Mesenchymal stem cell (in vitro differentiated cells and primary cell): ENCODE measurements at regions not wholly inside any gene's neighbourhood (a gene's known extent, or its start where the extent isn't known, plus 50 kb on each side); places are given as distances from the start of the nearest gene placed in this dataset.
A peak's percentile ranks its signal among the peaks of the same experiment; 100 is the strongest.

Experiments
- DNase-seq: peaks from one replicate; pipeline ENCODE4 v3.0.0-alpha.2; 2013
- H2AFZ ChIP-seq: one replicate; pipeline ENCODE4 v1.6.1; 2013; ENCODE audit warnings: low read depth, mild to moderate bottlenecking, control low read depth, inconsistent platforms, low read length, moderate library complexity
- H2AK5ac ChIP-seq: 2 replicates; pipeline ENCODE4 v1.6.1; 2013; ENCODE audit warnings: low read length, moderate library complexity, mild to moderate bottlenecking, inconsistent platforms; ENCODE audit not compliant: severe bottlenecking
- H2BK120ac ChIP-seq: one replicate; pipeline ENCODE4 v1.6.1; 2013; ENCODE audit warnings: low read depth, mild to moderate bottlenecking, inconsistent platforms, low read length, moderate library complexity
- H2BK12ac ChIP-seq, 2 experiments: one replicate each; pipeline ENCODE4 v1.6.1; 2013; ENCODE audit warnings: inconsistent platforms in 2 of 2, low read length in 2 of 2, mild to moderate bottlenecking in 2 of 2, moderate library complexity in 2 of 2, control low read depth in 1 of 2
- H2BK15ac ChIP-seq: one replicate; pipeline ENCODE4 v1.6.1; 2013; ENCODE audit warnings: mild to moderate bottlenecking, low read depth, inconsistent platforms; ENCODE audit not compliant: poor library complexity, severe bottlenecking
- H2BK5ac ChIP-seq: 2 replicates; pipeline ENCODE4 v1.6.1; 2013; ENCODE audit warnings: low read depth, mild to moderate bottlenecking, low read length, control low read depth, inconsistent platforms; ENCODE audit not compliant: poor library complexity, severe bottlenecking
- H3K14ac ChIP-seq, 2 experiments: one replicate each; pipeline ENCODE4 v1.6.1; 2013; ENCODE audit warnings: inconsistent platforms in 2 of 2, low read length in 2 of 2, control low read depth in 1 of 2, mild to moderate bottlenecking in 1 of 2, moderate library complexity in 1 of 2
- H3K18ac ChIP-seq, 2 experiments: one replicate each; pipeline ENCODE4 v1.6.1; 2013; ENCODE audit warnings: inconsistent platforms in 2 of 2, low read length in 2 of 2, control low read depth in 1 of 2, low read depth in 1 of 2, mild to moderate bottlenecking in 1 of 2
- H3K23ac ChIP-seq, 2 experiments: one replicate each; pipeline ENCODE4 v1.6.1; 2013; ENCODE audit warnings: inconsistent platforms in 2 of 2, low read length in 2 of 2, mild to moderate bottlenecking in 2 of 2, moderate library complexity in 2 of 2, control low read depth in 1 of 2
- H3K27ac ChIP-seq: 2 replicates; pipeline ENCODE4 v1.5.1; 2013; ENCODE audit warnings: mild to moderate bottlenecking, moderate library complexity, low read length, control low read depth, inconsistent platforms; ENCODE audit not compliant: poor library complexity, severe bottlenecking
- H3K27me3 ChIP-seq, 2 experiments: 2 replicates each; pipeline versions ENCODE4 v1.6.1 to v1.7.0; 2013; ENCODE audit warnings: low read length in 2 of 2, mild to moderate bottlenecking in 2 of 2, moderate library complexity in 2 of 2, control low read depth in 1 of 2, inconsistent platforms in 1 of 2; ENCODE audit not compliant: control insufficient read depth in 1 of 2, insufficient read depth in 1 of 2
- H3K36me3 ChIP-seq, 2 experiments: 2 replicates each; pipeline versions ENCODE4 v1.6.1 to v1.7.0; 2013; ENCODE audit warnings: low read length in 2 of 2, control low read depth in 1 of 2, inconsistent platforms in 1 of 2, low read depth in 1 of 2, mild to moderate bottlenecking in 1 of 2; ENCODE audit not compliant: insufficient read depth in 2 of 2, control insufficient read depth in 1 of 2
- H3K4ac ChIP-seq, 2 experiments: one replicate each; pipeline ENCODE4 v1.6.1; 2013; ENCODE audit warnings: inconsistent platforms in 2 of 2, low read length in 2 of 2, mild to moderate bottlenecking in 2 of 2, moderate library complexity in 2 of 2, control low read depth in 1 of 2, low read depth in 1 of 2
- H3K4me1 ChIP-seq: 2 replicates; pipeline ENCODE4 v1.6.1; 2013; ENCODE audit warnings: low read depth, low read length, control low read depth; ENCODE audit not compliant: control insufficient read depth, insufficient read depth
- H3K4me2 ChIP-seq: 2 replicates; pipeline ENCODE4 v1.6.1; 2013; ENCODE audit warnings: low read length, mild to moderate bottlenecking, inconsistent platforms; ENCODE audit not compliant: poor library complexity, severe bottlenecking
- H3K4me3 ChIP-seq, 2 experiments: 2 replicates each; pipeline versions ENCODE4 v1.5.1 to v1.7.0; 2013; ENCODE audit warnings: low read length in 2 of 2, mild to moderate bottlenecking in 2 of 2, control low read depth in 1 of 2, low read depth in 1 of 2; ENCODE audit not compliant: insufficient read depth in 1 of 2
- H3K79me1 ChIP-seq: replicated peaks from 2 replicates; pipeline ENCODE4 v1.6.1; 2013; ENCODE audit warnings: mild to moderate bottlenecking, control low read depth, low read length, inconsistent platforms; ENCODE audit not compliant: poor library complexity, severe bottlenecking
- H3K9ac ChIP-seq: 2 replicates; pipeline ENCODE4 v1.7.0; 2013; ENCODE audit warnings: mild to moderate bottlenecking, low read length, moderate library complexity
- H3K9me3 ChIP-seq: 2 replicates; pipeline ENCODE4 v1.7.0; 2013; ENCODE audit warnings: mild to moderate bottlenecking, low read length; ENCODE audit not compliant: control insufficient read depth
- H4K8ac ChIP-seq: one replicate; pipeline ENCODE4 v1.6.1; 2013; ENCODE audit warnings: inconsistent platforms, mild to moderate bottlenecking, low read length, moderate library complexity
- H4K91ac ChIP-seq: one replicate; pipeline ENCODE4 v1.6.1; 2013; ENCODE audit warnings: mild to moderate bottlenecking, low read length, inconsistent platforms
- WGBS: methylation state at CpG from one replicate; pipeline ENCODE4 v1.1.7; 2013; ENCODE audit warnings: mixed read lengths; 5-methylcytosine and 5-hydroxymethylcytosine counted together

GRCh38 chr1:118397496-118397859 lies 212.4 kb upstream of the SPAG17 start:
- Histone ChIP-seq H3K4me2 (no peak overlapping the region), H3K4ac (no peak overlapping the region), H4K91ac (no peak overlapping the region), H2AK5ac (no peak overlapping the region), H3K79me1 (no peaks in the 10 kb centered on the region), H2BK12ac (no peak overlapping the region), H3K9me3 (no peaks in the 10 kb centered on the region), H3K14ac (no peak overlapping the region), H4K8ac (no peak overlapping the region), H3K18ac (no peak overlapping the region), H2BK5ac (no peak overlapping the region), H3K4me3 (no peak overlapping the region), H2AFZ (no peak overlapping the region), H3K23ac (no peak overlapping the region), H2BK15ac (no peak overlapping the region), H3K9ac (no peak overlapping the region), H3K4me1 (no peaks in the 10 kb centered on the region), H3K27ac (no peak overlapping the region), H2BK120ac (no peak overlapping the region), H3K27me3 (no peaks in the 10 kb centered on the region), H3K36me3 (no peaks in the 10 kb centered on the region)
- no peak for DNase-seq
- WGBS = 67% methylated on average over 2 of the region's 2 CpGs

GRCh38 chr1:118396829-118397495 lies 211.9 kb upstream of the SPAG17 start:
- Histone ChIP-seq H3K79me1 (no peaks in the 10 kb centered on the region), H4K91ac (no peak overlapping the region), H2AFZ (no peak overlapping the region), H3K4me3 (no peak overlapping the region), H3K4me1 (no peaks in the 10 kb centered on the region), H3K27ac (no peak overlapping the region), H2BK5ac (no peak overlapping the region), H3K9me3 (no peaks in the 10 kb centered on the region), H3K23ac (no peak overlapping the region), H3K18ac (no peak overlapping the region), H2AK5ac (no peak overlapping the region), H3K27me3 (no peaks in the 10 kb centered on the region), H3K4me2 (no peak overlapping the region), H3K36me3 (no peaks in the 10 kb centered on the region), H3K14ac (no peak overlapping the region), H3K4ac (no peak overlapping the region), H2BK15ac (peak overlapping the region; percentile 73), H3K9ac (no peak overlapping the region), H4K8ac (no peak overlapping the region), H2BK12ac (no peak overlapping the region), H2BK120ac (no peak overlapping the region)
- 86% methylated on average over 3 of the region's 4 CpGs for WGBS
- no peak for DNase-seq

DNA sequence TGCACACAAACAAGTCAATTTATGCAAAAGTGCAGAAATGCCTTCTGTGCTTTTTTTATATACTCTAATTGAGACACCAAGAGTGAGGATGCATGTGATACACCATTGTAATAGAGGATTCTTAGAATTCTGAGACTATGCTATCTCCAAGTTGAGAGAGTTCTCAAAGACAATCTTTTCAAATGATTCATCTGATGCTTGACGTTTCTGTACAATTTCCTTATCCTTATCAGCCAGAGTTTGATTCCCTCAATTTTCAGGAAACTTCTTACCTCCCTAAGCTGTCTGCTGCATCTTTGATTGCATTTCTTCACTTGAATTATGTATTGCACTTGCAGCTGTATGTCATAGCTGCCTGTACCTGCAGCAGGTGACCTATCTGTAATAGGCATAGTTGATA lies 211.3 kb upstream of the SPAG17 start:
- Histone ChIP-seq H3K14ac (no peak overlapping the region), H4K91ac (no peak overlapping the region), H2BK15ac (no peak overlapping the region), H3K79me1 (no peaks in the 10 kb centered on the region), H2BK5ac (no peak overlapping the region), H3K27me3 (no peaks in the 10 kb centered on the region), H2BK120ac (no peak overlapping the region), H3K4me2 (no peak overlapping the region), H3K36me3 (no peaks in the 10 kb centered on the region), H3K27ac (no peak overlapping the region), H3K9me3 (no peaks in the 10 kb centered on the region), H3K4me1 (no peaks in the 10 kb centered on the region), H4K8ac (no peak overlapping the region), H2BK12ac (no peak overlapping the region), H2AK5ac (no peak overlapping the region), H2AFZ (no peak overlapping the region), H3K4ac (no peak overlapping the region), H3K4me3 (no peak overlapping the region), H3K9ac (no peak overlapping the region), H3K23ac (no peak overlapping the region), H3K18ac (no peak overlapping the region)
- WGBS = 60% methylated on average over 1 of the region's 1 CpG
- no peak for DNase-seq

- Histone ChIP-seq H3K27ac (no peak overlapping the region), H3K4me1 (no peaks in the 10 kb centered on the region), H2AFZ (no peak overlapping the region), H3K27me3 (no peaks in the 10 kb centered on the region), H2BK12ac (no peak overlapping the region), H2BK120ac (no peak overlapping the region), H3K36me3 (no peaks in the 10 kb centered on the region), H3K4ac (no peak overlapping the region), H3K9me3 (no peaks in the 10 kb centered on the region), H3K18ac (no peak overlapping the region), H2BK5ac (no peak overlapping the region), H4K91ac (no peak overlapping the region), H3K4me3 (no peak overlapping the region), H3K23ac (no peak overlapping the region), H3K79me1 (no peaks in the 10 kb centered on the region), H3K14ac (no peak overlapping the region), H2AK5ac (no peak overlapping the region), H2BK15ac (no peak overlapping the region), H3K9ac (no peak overlapping the region), H4K8ac (no peak overlapping the region), H3K4me2 (no peak overlapping the region)
- 34% methylated on average over 7 of the region's 7 CpGs for WGBS
- no peak for DNase-seq
These were observed 210.5 kb upstream of the SPAG17 start for GRCh38 chr1:118395430-118395991.
